ENCODE measurements at regions not wholly inside any gene's neighbourhood (a gene's known extent, or its start where the extent isn't known, plus 50 kb on each side); places are given as distances from the start of the nearest gene placed in this dataset.

DNA sequence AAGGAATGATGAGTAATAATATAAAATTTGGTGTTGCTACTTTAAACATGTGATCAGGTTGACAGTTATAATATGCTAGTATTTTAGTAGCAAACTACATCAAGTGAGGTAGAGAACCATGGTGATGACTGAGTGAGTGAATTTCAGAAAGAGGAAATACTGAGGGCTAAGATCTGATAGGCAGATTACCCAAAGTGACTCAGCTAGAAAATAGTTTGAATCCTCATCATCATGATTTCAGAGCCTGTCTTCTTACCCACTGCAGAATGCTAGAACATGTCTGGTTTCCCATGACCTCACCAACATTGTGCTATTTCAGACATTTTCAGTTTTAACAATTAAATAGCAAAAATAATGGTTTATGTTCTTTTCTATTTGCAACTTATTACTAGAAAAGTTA is 602.1 kb downstream of the TAF11L14 start:
- no peak for TF ChIP-seq SIN3A (IDR thresholded peaks at IDR 0.05; ENCODE audit: borderline replicate concordance, insufficient read depth, low read depth, low read length)
- TF ChIP-seq, protein P1, sequence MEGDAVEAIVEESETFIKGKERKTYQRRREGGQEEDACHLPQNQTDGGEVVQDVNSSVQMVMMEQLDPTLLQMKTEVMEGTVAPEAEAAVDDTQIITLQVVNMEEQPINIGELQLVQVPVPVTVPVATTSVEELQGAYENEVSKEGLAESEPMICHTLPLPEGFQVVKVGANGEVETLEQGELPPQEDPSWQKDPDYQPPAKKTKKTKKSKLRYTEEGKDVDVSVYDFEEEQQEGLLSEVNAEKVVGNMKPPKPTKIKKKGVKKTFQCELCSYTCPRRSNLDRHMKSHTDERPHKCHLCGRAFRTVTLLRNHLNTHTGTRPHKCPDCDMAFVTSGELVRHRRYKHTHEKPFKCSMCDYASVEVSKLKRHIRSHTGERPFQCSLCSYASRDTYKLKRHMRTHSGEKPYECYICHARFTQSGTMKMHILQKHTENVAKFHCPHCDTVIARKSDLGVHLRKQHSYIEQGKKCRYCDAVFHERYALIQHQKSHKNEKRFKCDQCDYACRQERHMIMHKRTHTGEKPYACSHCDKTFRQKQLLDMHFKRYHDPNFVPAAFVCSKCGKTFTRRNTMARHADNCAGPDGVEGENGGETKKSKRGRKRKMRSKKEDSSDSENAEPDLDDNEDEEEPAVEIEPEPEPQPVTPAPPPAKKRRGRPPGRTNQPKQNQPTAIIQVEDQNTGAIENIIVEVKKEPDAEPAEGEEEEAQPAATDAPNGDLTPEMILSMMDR (IDR thresholded peaks at IDR 0.05) = no peak
